Putamen (tissue), 1 donor: ENCODE measurements at regions not wholly inside any gene's neighbourhood (a gene's known extent, or its start where the extent isn't known, plus 50 kb on each side); places are given as distances from the start of the nearest gene placed in this dataset.
"Not testable (repeated sequence)": the region's sequence is repeated elsewhere in the genome, so short reads cannot be mapped to it uniquely, and the experiment has no call there.

Experiments
- DNase-seq: peaks from one replicate; pipeline ENCODE4 v3.0.0-alpha.2; 2016; ENCODE audit warnings: low spot score

DNA sequence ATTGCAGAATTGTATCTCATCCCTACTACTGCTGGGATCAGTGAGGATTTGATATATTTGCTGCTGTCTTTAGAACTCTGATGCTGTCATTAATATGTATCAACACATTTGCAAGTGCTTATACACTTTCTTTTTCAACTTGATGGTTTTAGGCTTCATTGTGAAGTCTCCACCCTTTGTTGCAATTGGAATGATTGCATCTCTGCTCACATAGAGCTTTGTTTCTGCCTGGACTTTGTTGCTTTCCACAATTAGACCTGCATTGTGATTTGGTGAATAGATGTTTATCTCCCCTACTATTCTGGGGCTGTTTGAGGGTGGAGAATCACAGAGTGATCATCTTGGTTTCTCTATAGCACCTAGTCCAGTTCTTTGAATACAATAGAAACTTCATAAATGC, 666.7 kb downstream of the EPM2A start:
- DNase-seq: no peak

DNA sequence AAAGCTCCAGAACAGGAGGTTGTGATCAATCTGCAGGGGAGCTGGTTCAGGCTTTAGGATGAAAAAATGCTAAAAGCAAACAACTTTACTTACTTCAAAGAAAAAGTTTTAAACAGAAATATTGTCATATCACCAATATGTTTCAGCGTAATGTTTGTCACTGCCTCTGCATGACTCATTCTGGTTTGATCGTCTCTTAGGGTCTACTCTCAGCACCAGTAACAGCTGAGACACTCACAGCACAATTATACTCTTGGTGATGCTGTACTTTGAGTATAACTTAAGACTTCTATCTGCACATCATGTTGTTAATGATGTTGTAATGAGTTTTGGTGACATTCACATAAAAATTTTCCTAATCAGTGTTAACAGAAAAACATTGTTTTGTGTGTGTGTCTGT, 665.4 kb downstream of the EPM2A start:
- no peak for DNase-seq

DNA sequence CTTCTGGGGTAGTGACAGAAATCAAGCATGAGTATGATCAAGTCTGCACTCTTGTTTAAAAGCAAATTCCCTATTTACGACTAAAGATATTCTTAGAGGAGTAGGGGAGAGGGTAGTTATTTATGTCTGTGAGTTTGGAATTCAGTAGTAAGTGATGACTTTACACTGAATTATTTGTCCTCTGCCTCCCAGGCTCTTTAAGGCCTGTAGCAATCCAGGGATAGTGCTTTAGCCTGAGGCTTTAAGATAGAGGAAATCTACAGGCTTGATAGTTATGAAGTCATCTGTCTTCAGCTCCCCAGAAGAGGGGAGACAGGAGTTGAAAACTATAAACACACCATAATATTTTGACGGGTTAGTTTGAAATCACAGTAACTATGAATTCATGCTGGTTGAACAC, 664.5 kb downstream of the EPM2A start:
- no peak for DNase-seq

DNA sequence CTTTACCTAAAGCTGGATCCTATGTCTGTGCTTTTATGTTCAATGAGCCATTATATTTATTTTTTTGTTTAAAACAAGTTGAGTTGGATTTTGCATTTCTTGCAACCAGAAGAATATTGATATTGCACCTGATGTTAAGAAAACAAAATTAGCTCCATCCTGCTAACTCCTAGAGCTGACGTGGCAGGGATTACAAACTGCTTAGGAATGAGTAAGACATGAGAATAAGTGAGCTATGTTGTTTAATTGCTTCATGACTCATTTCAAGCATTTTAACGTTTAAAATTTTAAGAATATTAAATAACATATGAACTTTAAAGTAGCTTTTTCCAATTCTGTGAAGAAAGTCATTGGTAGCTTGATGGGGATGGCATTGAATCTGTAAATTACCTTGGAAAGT, 663.5 kb downstream of the EPM2A start:
- no peak for DNase-seq

DNA sequence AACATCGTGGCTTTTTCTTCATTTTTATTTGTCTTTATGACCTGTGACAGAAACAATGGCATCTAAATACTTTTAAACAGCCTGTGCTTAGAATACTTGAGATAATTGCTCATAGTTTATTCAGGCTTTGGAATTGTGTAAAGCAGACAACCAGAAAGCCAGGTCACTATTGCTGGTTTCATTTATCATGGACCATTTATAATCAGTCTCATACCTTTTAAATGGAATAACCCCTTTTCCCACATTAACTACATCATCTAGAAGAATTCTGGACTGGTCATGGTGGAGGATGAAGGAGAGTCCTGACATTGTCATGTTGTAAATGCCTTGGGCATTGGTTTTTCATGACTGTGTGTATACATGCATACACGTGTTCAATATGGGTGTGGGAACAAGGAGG, 661.5 kb downstream of the EPM2A start:
- no peak for DNase-seq

DNA sequence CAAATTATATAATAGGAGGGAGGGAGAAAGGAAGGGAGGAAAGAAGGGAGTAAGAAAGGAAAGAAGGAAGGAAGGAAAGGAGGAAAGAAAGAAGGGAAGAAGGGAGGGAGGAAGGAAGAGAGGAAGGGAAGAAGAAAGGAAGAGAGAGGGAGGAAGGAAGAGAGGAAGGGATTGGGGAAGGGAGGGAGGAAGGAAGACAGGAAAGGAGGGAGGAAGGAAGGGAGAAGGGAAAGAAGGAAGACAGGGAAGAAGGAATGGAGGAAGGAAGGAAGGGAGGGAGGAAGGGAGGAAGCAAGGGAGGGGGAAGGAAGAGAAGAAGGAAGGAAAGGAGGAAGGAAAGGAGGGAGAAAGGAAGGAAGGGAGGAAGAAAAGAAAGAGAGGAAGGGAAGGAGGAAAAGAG, 660.5 kb downstream of the EPM2A start:
- no peak for DNase-seq

DNA sequence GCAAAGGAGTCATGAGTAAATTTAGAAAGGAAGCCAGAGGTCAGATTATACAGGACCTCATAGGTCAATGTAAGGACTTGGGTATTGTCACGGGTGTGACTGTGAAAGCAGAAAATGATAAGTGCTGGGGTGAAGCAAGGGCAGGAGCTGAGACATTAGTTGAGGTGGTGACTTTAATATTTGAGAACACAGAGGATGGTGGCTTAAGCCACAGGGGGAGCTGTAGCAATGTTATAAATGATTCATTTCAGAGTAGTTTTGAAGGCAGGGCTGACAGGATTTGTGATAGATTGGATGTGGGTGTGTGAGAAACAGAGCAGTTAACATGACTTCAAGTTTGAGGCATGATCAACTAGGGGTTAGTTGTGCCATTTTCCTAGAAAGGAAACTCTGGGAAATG, 659.9 kb downstream of the EPM2A start:
- DNase-seq: peak; percentile 13

DNA sequence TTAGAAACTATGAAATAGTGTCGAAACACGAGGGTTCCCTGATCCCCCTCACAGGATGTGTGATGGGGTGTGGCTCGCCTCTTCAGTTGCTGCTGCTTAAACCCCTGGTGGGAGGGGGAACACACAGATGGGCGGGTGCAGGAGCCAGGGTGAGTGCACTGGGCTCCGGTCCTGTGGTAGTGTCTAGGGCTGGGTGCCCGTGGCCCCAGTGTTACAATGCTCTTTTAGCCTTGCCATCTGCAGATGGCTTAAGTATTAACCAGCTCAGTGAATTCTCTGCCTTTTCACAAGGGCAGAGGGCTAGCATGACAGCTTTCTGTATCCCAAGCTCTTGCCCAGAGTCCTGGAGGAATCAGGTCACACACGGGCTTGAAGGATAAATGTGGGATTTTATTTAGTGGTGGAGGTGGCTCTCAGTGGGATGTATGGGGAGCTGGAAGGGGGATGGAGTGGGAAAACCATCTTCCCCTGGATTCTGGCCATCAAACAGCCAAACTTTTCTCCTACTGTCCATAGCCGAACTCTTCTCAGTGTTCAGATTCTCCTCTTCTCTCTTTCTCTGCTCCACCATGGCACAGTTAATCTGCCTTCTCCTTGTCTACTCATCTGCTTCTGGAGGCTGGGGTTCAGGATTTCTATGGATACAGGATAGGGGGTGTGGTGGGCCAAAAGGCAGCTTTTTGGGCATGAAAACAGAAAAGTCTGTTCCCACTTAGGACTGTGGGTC, 659.0 kb downstream of the EPM2A start:
- DNase-seq: no peak

DNA sequence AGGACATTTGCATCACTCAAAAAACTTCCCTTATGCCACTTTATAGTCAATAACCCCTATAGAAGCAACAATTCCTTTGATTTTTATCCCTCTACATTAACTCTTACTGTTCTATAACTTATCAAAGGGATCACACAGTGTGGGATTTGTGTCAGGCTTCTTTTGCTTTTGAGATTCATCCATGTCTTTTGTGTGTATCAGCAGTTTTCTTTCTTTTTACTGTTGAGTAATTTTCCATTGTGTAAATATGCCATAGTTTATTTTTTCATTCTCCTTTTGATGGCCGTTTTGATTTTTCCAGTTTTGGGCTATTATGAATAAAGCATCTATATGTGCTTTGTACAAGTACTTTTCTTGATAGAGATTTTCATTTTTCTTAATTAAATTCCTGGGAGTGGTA, 657.9 kb downstream of the EPM2A start:
- no peak for DNase-seq

DNA sequence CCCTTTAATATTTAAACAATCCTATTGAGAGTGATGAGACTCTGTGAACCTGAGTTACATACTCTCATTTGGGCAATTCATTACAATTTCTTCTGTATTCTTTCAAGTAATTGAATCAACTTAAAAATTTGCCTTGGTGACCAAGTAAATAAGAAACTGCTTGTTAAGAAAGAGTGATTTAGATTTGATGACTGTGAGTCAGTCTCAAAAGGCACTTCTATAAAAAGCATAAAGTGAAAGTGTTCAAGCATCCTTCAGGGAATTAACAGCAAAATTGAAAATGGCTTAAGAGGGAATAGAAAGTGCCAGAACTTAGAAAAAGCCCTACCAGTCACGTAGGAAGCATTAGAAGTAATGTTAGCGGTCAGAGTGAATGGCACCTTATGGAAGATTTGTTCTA, 654.7 kb downstream of the EPM2A start:
- no peak for DNase-seq

DNA sequence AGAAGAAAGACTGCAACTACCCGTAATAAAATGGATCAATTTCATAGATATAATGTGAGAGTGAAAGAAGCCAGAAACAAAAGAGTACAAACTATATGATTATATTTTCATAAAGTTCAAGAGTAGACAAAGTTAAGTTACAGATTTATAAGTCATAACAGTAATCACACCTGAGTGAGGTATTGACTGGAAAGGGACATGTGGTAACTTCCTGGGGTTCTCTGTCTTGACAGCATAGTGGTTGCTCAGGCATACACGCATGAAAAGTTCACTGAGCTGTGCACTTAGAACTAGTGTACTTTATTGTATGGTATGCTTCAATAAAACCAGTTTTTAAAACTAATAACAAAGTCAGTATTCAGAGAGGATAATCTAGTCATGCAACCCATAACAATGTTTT, 653.6 kb downstream of the EPM2A start:
- DNase-seq: no peak

DNA sequence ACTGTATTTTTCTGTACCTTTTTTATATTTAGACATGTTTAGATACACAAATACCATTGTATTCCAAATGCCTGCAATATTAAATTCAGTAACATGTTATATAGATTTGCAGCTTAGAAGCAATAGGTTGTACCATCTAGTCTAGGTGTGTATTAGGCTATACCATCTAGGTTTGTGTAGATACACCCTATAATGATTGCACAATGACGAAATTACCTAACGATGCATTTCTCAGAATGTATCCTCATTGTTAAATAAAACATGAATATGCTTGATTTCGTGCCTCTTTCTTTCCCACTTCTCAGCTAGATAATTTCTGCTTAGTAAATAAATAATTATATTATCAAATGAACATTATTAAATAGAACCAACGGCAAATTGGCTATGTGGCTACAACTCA, 653.0 kb downstream of the EPM2A start:
- DNase-seq: no peak

DNA sequence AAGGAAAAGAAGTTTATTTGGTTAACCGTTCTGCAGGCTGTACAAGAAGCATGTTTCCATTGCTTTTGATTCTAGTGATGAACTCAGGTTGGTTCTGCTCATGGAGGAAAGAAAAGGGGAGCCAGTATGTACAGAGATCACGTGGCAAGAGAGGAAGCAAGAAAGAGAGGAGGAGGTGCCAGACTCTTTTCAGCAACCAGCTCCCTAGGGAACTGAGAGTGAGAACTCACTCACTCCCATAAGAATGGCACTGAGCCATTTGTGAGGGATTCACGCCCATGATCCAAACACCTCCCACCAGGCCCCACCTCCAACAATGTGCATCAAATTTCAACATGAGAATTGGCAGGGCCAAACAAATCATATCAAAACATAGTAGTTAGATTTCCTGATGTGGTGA, 649.1 kb downstream of the EPM2A start:
- DNase-seq: no peak

DNA sequence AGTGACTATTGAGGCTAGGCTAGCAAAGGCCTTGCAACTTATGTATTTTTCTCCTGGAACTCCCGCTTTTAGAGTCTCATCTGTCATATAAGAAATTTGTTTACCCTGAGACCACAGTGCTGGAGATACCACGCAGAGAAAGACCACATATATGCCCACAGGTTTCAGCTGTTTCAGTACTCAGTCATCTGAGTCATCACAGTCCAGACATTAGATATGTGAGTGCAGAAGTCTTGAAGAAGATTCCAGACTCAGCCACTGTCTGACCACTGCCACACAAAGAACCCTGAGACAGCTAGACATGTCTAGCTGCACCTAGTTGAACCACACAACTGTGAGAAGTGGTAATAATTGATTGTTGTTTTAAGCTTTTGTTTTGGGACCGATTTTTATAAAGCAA, 648.3 kb downstream of the EPM2A start:
- no peak for DNase-seq

DNA sequence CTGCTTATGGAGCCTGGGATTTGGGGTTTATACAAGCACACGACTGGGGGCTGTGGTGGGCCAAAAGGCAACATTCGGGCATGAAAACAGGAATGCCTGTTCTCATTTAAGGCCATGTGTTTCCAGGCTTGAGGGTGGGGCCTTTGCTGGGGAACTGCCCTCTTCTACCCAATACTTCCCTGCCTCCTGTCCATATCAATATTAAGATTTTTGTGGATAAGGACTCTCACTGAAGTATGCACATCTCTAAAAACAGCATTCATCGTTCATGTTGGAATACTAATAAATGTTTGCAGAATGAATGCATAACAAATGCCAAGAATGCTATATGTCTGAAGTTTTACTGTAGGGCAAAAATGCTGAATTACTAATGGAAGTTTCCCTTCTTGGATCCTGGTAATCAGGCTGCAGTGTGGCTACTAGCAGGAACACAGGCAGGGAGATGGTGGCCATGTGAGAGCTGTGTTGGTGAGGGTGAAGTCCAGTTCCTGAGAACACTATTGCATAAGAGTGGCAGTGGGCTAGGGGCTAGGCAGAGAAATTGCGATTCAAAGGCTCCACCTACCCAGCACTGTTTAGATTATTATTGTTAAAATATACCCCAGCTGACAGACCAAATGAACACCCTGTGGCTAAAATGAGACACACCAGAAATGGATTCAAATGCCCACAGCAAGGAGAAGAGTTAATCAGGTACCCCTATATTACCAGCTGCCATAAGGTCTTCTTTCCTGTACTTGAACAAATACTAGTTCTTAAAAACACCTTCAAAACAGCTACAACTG, 644.3 kb downstream of the EPM2A start:
- no peak for DNase-seq

DNA sequence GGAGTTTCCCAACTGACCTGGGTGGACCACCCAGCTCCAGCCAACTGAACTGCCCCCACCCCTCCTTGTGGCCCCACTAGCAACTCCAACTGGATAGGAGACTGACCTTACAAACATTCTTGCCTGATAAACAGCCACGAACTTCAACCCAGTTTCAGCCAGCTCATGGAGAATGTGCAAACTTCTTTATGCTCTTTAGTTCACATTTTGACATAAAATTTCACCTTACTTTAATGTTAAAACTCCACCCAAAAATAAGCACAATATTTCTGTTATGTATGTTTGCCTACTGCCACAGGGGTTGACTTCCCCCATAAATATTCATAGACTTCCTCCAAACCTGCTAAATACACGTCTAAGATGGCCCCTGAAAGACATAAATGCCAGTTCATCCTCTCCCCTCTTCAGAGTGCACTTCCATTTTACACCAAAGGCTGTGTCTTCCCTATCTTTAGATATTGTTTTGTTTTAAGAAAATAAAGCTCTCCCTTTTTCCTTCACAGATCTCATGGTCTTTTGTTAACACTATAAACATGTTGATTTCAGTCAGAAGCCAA, 643.7 kb downstream of the EPM2A start:
- no peak for DNase-seq

DNA sequence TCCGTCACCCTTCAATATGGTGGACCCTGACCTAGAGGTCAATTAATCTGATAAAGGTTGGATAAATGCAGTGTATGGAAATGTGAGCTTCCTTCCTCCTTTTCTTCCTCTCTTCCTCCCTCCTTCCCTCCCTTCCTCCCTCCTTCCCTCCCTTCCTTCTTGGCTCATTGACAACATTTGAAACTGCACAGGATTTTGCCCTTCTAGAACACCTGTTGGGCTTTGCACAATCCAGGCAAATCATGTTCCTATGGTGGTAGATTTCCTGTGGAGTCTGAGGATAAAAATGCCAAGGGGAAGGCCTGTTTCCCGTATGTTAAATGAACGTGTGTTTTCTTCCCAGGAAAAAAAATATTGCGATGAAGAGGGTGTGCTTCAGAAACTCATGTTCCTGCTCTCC, 642.8 kb downstream of the EPM2A start:
- no peak for DNase-seq

DNA sequence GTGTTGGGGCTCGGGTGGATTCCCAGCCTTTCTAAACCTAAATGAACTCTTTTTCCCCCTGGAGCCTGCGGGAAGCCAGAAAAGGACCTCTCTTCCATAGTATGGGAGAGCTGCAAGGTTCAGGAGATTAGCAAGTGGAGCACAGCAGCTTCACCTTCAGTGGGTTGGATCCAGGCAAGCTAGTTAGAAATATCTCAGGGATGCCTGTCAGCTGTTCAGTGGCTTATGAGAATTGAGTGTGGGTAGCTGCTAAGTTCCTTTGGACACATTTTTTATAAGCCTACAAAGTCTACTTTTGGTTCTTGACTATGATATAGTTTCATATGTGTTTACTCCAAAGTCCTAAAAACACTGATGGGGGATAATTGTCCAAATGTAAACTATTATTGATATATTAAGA, 642.1 kb downstream of the EPM2A start:
- DNase-seq: no peak

DNA sequence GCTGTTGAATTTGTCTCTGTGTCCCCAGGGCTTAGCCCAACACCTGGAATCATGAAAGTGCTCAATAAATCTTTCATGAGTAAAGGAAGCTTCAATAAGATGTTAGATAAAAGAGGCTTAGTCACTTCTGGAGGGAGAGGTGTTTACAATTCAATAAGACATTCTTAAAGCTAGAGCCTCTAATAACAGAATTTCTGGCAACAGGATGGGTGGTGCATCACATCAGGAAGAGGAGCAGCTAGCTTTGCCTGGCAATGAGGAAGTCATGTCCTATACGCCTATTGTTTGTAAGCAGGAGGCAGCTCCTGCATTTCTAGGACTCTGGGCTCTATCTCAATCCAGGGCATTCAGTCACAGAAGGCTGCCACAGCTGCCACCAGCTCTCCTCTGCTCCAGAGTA, 638.5 kb downstream of the EPM2A start:
- DNase-seq: no peak

DNA sequence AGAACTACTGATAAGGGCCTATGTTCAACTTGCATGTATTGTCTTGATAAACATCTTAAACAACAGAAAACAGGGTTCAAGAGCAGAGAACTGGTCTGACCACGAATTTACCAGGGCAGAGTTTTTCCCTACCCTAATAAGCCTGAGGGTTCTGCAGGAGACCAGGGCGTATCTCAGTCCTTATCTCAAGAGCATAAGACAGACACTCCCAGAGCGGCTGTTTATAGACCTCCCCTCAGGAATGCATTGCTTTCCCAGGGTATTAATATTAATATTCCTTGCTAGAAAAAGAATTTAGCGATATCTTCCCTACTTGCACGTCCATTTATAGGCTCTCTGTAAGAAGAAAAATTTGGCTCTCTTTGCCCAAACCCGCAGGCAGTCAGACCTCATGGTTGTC, 637.2 kb downstream of the EPM2A start:
- DNase-seq: not testable (repeated sequence)

DNA sequence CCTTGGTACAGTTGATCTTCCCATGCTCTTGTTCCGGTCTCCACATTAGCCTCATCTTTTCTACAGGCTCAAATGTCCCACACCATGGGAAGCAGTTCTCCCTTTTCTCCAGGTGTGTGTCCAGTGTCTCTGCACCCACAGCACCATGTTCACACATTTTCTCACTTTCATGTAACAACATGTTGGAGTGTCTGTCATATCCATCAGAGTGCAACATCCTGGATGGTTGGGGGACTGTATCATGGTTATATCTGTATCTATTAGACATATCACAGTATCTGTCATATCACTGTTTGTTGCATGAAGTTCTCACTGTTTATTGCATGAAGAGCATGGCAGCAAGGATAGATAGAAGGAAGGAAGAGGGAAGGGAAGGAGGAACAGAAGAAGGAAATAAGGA, 635.6 kb downstream of the EPM2A start:
- DNase-seq: no peak

DNA sequence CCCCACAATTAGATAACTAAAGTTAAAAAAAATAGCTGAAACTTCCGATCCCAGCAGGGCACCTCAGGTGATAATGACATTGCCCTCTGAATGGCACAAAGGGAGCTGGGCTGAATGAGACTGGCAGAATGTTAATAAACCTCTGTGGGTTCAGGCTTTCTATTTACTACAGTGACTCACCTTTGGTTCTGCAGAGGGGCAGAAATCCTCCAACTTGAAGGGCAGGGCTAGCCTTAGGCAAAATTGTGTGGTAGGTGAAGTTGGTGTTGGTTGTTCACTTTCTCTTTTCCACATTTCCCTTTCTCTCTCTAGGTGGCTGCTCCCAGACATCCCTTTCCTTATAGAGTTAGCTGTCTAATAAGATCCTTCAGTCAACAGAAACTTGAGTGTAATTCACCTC, 625.2 kb downstream of the EPM2A start:
- DNase-seq: no peak

DNA sequence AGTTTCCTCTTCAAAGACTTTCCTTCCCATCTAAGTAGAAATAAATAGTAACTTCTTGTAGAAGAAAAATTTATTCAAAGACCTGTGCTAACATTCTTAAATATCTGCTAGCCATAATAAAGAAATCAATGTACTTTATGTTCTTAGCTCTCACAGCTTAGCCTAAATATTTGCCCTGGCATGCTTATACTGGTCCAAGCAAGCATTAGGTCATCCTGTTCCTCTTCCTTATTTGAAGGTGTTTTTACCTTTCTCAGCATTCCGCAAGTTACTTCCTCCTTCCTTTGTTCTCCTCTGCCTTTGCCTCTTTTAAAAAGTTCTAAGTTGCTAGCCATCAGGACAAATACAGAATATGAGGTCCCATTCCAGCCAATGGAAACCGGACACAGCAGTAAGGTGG, 623.9 kb downstream of the EPM2A start:
- not testable (repeated sequence) for DNase-seq
